ENCODE measurements at regions not wholly inside any gene's neighbourhood (a gene's known extent, or its start where the extent isn't known, plus 50 kb on each side); places are given as distances from the start of the nearest gene placed in this dataset.

DNA sequence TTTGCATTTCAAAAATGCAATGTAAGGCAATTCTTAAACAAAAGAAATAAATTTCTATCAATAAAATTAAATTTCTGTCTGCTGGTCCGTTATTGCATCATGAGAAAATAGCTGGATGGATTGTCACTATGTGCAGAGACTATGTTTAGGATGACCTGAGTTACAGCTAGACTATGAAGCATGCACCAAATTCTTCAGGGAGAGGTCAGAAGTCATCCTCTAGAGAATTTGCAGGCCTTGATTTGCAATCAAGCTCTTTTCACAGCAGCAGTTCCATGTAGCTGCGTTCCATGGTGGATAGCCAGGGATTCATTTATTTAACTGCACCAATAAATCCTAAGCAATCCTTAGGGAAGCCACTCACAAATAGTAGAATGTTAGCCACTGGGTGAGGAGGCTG lies 253.7 kb downstream of the MSRB3 start:
- Histone ChIP-seq H3K9me3 (ENCODE audit: control insufficient read depth, low read length) (peaks cover 12% of the 10 kb centered on the region), H3K36me3 (ENCODE audit: control insufficient read depth, insufficient read depth, low read length) (no peaks in the 10 kb centered on the region), H3K27ac (ENCODE audit: low read depth, low read length, severe bottlenecking) (peak overlapping the region; percentile 83), H3K4me1 (ENCODE audit: control insufficient read depth, insufficient read depth, low read length, poor library complexity, severe bottlenecking) (peaks cover 38% of the 10 kb centered on the region), H3K4me3 (ENCODE audit: extremely low read depth, insufficient read depth, low read length, poor library complexity, severe bottlenecking) (no peak overlapping the region)
- 70% methylated on average over 2 of the region's 2 CpGs; no CpG with 5 or more reads in 1 of the 2 experiments for WGBS, 2 experiments (ENCODE audit: insufficient coverage in 2 of 2)

DNA sequence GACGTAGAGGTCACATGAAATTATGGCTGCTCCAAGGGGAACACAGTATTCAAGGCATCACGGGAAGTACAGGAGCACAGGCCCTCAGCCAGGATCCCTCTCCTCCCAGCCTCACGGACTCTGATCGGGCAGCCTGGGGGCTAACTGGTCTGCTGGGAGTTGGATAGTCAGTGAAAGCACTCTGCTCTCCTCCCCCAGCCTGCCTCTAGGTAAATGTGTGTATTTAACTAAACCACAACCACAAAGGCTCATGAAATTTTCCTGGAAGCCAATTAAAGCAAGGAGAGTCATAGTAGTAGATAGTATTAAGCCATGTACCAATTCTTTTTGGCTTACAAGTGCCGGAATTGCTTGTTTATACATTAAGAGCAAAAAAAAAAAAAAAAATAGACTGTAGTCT lies 254.3 kb downstream of the MSRB3 start:
- peaks cover 8% of the 10 kb centered on the region for H3K9me3 ChIP-seq (ENCODE audit: control insufficient read depth, low read length)
- H3K4me1 ChIP-seq (ENCODE audit: control insufficient read depth, insufficient read depth, low read length, poor library complexity, severe bottlenecking) = peaks cover 42% of the 10 kb centered on the region
- WGBS, 2 experiments (ENCODE audit: insufficient coverage in 2 of 2) = 80% methylated on average over 1 of the region's 5 CpGs; no CpG with 5 or more reads in 1 of the 2 experiments
- H3K36me3 ChIP-seq (ENCODE audit: control insufficient read depth, insufficient read depth, low read length) = no peaks in the 10 kb centered on the region
- peak overlapping the region; percentile 83 for H3K27ac ChIP-seq (ENCODE audit: low read depth, low read length, severe bottlenecking)
- no peak overlapping the region for H3K4me3 ChIP-seq (ENCODE audit: extremely low read depth, insufficient read depth, low read length, poor library complexity, severe bottlenecking)

DNA sequence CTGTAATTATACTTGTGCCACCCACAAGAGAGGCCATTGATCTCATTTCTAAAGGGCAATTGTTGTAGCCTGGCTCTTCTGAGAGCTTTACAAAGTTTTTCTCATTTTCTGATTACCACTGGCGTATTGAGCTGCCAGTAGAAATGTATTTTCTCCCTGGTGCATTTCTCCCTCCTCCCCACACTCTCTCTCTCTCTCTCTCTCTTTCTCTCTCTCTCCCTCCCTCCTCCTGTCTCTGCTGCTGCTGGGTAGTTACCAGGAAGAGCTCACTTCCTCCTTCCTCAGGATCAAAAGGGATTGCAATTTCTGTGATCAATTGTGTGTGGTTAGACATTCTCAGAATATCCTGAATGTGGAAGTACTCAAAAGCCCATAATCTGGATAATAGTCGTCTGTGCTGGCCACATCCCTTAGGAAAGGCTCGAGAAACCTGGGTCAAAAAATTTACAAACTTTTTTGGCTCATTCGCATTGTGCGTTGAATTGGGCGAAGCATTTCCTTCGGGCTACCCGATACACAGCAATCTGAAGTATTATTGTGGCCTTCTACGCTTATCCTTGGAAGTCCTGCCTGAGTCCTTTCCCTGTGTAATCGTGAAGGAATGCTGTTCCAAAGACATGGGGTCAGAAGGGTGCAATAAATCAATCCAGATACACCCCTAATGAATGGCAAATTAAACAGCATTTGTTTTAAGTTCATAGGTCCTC lies 254.8 kb downstream of the MSRB3 start:
- Histone ChIP-seq H3K9me3 (ENCODE audit: control insufficient read depth, low read length) (peaks cover 8% of the 10 kb centered on the region), H3K36me3 (ENCODE audit: control insufficient read depth, insufficient read depth, low read length) (no peaks in the 10 kb centered on the region), H3K27ac (ENCODE audit: low read depth, low read length, severe bottlenecking) (peak overlapping the region; percentile 83), H3K4me1 (ENCODE audit: control insufficient read depth, insufficient read depth, low read length, poor library complexity, severe bottlenecking) (peaks cover 46% of the 10 kb centered on the region), H3K4me3 (ENCODE audit: extremely low read depth, insufficient read depth, low read length, poor library complexity, severe bottlenecking) (no peak overlapping the region)
- 91 to 95% methylated on average over 9 of the region's 10 CpGs for WGBS, 2 experiments (ENCODE audit: insufficient coverage in 2 of 2)

DNA sequence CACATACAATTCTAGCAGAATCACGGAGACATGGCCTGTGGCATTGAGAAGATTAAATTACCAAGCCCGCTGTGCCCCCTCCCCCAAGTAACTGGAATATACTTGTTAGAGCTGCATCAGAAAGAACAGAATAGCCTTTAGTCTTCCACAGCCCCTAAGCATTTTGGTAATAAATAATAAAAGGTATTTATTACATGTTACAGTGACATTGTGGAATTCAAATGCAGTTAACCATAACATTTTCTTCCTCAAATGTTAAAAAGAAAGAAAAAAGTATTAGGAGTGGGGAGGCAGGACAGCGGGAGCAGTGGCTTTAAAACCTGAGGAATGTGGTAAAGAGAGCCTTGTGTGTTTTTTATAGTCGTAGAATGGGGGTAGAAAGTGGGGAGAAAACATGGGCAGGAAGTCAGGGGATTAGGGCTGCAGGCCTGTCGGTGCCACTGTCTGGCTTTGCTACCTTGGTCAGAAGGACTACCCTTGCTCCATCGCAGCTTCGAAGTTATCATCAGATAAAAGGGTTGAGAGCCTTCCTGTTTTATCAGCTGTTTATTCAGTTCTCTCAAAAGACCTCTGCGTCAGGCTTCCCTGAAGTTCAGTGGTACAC lies 255.9 kb downstream of the MSRB3 start:
- Histone ChIP-seq H3K27ac (ENCODE audit: low read depth, low read length, severe bottlenecking) (peak overlapping the region; percentile 83), H3K4me1 (ENCODE audit: control insufficient read depth, insufficient read depth, low read length, poor library complexity, severe bottlenecking) (peaks cover 46% of the 10 kb centered on the region), H3K36me3 (ENCODE audit: control insufficient read depth, insufficient read depth, low read length) (no peaks in the 10 kb centered on the region), H3K4me3 (ENCODE audit: extremely low read depth, insufficient read depth, low read length, poor library complexity, severe bottlenecking) (no peak overlapping the region), H3K9me3 (ENCODE audit: control insufficient read depth, low read length) (peaks cover 10% of the 10 kb centered on the region)
- WGBS, 2 experiments (ENCODE audit: insufficient coverage in 2 of 2) = 55 to 68% methylated on average over 3 to 6 of the region's 8 CpGs

DNA sequence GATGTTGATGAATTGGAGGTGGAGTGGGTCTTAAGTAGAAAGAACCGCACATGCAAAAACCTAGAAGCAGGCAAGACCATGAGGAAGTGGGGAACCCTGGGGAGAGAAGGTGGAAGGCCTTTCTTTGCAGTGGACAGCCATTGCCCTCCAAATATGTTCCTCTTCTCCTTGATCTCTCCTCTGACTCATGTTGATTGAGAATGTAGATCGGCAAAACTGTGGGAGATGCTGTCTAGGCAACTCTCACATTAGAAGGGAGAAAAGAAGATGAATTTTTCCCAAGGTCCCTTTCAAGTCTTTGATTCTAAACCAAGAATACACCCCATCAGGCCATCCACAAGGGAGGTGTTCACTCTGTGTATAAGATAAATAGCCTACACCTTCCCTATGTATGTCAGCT lies 257.5 kb downstream of the MSRB3 start:
- H3K9me3 ChIP-seq (ENCODE audit: control insufficient read depth, low read length) = peaks cover 20% of the 10 kb centered on the region
- H3K4me1 ChIP-seq (ENCODE audit: control insufficient read depth, insufficient read depth, low read length, poor library complexity, severe bottlenecking) = peaks cover 39% of the 10 kb centered on the region
- H3K27ac ChIP-seq (ENCODE audit: low read depth, low read length, severe bottlenecking) = peak overlapping the region; percentile 64
- WGBS, 2 experiments (ENCODE audit: insufficient coverage in 2 of 2) = 100% methylated on average over 1 to 2 of the region's 2 CpGs
- H3K36me3 ChIP-seq (ENCODE audit: control insufficient read depth, insufficient read depth, low read length) = no peaks in the 10 kb centered on the region
- H3K4me3 ChIP-seq (ENCODE audit: extremely low read depth, insufficient read depth, low read length, poor library complexity, severe bottlenecking) = no peak overlapping the region

DNA sequence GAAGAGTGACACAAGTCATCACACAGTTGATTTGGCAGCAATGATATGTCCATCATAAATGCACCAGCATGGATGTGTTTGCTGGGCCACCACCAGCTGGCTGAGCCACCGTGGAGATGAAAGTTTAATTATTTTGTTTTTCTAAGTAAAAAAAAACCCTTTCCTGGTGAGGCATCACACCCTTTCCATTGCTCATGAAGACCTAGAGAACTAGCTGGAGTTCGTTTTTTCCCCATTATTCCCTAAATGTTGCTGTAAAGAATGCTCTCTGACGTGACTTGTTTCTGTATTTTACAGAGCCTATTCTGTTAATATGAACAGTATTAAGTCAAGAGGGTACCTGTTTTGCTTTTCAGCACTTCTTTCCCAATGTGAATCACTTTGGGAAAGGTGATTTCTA lies 257.9 kb downstream of the MSRB3 start:
- Histone ChIP-seq H3K27ac (ENCODE audit: low read depth, low read length, severe bottlenecking) (peak overlapping the region; percentile 64), H3K9me3 (ENCODE audit: control insufficient read depth, low read length) (peaks cover 24% of the 10 kb centered on the region), H3K4me3 (ENCODE audit: extremely low read depth, insufficient read depth, low read length, poor library complexity, severe bottlenecking) (no peak overlapping the region), H3K4me1 (ENCODE audit: control insufficient read depth, insufficient read depth, low read length, poor library complexity, severe bottlenecking) (peaks cover 39% of the 10 kb centered on the region), H3K36me3 (ENCODE audit: control insufficient read depth, insufficient read depth, low read length) (no peaks in the 10 kb centered on the region)
- WGBS, 2 experiments (ENCODE audit: insufficient coverage in 2 of 2) = no CpG with 5 or more reads among the region's 3 CpGs

DNA sequence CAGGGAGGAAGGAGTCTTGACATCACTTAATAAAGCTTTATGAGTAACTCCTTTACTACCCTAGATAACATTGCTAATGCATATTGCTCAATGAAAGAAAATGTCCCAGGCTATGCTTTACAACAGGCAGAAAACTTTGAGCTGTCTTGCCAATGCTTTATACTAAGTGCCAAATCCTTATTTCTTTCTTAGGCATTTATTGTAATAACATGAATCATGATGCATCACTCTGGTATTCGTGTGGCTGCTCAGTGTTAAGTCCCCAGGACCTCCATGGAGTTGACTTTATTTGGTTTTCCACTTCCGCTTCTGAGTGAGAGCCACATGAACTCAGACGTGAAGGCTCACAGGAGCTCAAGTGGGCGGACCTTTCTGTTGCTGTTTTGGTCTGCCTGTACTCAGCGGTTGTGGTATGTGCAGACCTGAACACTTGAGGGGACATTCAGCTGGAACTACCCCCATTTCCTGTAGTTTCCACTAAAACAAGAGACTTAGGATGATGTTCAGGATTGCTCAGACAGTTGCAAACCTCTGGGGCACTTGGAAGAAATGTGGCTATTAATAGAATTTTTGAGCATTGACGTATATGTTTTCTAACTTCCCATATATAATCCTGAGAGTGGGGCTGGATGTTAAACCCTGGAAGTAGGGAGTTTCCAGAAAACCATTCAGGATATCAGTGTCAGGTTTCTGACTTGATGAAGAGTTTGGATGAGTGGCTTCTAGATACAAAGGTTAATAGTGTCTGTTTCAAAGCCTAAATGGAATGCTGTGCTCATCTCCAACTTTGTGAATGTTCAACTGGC lies 258.6 kb downstream of the MSRB3 start:
- WGBS, 2 experiments (ENCODE audit: insufficient coverage in 2 of 2) = 49 to 52% methylated on average over 2 to 4 of the region's 6 CpGs
- Histone ChIP-seq H3K4me1 (ENCODE audit: control insufficient read depth, insufficient read depth, low read length, poor library complexity, severe bottlenecking) (peaks cover 35% of the 10 kb centered on the region), H3K36me3 (ENCODE audit: control insufficient read depth, insufficient read depth, low read length) (no peaks in the 10 kb centered on the region), H3K9me3 (ENCODE audit: control insufficient read depth, low read length) (peaks cover 26% of the 10 kb centered on the region), H3K4me3 (ENCODE audit: extremely low read depth, insufficient read depth, low read length, poor library complexity, severe bottlenecking) (no peak overlapping the region), H3K27ac (ENCODE audit: low read depth, low read length, severe bottlenecking) (peak overlapping the region; percentile 64)

DNA sequence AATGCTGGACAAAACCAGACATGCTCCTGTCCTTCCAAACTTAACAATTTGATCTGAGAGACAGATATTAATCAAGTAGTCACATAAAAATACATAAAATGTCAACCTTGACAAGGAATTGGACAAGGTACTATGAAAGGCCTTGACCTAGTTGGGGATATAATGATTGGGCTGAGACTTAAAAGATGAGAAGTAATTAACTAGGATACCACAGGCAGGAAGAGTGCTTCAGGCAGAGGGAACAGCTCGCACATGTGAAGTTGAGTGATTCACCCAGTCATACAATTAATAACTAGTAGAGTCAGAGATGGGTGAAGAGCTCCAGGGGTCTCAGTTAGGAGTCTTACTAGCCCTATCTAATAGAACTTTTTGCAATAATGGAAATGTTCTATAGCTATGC lies 259.5 kb downstream of the MSRB3 start:
- WGBS, 2 experiments (ENCODE audit: insufficient coverage in 2 of 2) = no CpG with 5 or more reads among the region's 1 CpG
- H3K4me1 ChIP-seq (ENCODE audit: control insufficient read depth, insufficient read depth, low read length, poor library complexity, severe bottlenecking) = peaks cover 26% of the 10 kb centered on the region
- peak overlapping the region; percentile 64 for H3K27ac ChIP-seq (ENCODE audit: low read depth, low read length, severe bottlenecking)
- no peaks in the 10 kb centered on the region for H3K36me3 ChIP-seq (ENCODE audit: control insufficient read depth, insufficient read depth, low read length)
- H3K9me3 ChIP-seq (ENCODE audit: control insufficient read depth, low read length) = peaks cover 26% of the 10 kb centered on the region
- no peak overlapping the region for H3K4me3 ChIP-seq (ENCODE audit: extremely low read depth, insufficient read depth, low read length, poor library complexity, severe bottlenecking)

DNA sequence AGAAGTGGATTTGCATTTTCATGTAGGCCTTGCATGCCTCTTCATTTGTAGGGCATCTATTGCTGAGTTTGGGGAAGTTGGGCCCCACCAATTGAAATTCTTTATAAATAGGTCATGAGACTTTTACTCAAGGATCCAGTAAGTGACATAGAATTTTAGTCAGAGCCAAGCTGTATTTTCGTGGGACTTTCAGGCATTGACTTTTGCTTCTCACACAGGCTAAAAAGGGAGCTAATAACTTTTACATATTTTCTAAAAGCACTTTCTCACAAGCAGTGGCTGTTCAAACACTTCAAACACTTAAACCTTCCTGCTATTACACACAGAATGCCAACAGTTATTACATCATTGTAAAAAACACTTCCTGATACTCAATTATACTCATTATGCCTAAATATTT lies 260.5 kb downstream of the MSRB3 start:
- peaks cover 19% of the 10 kb centered on the region for H3K4me1 ChIP-seq (ENCODE audit: control insufficient read depth, insufficient read depth, low read length, poor library complexity, severe bottlenecking)
- WGBS, 2 experiments (ENCODE audit: insufficient coverage in 2 of 2) = 78 to 100% methylated on average over 1 of the region's 1 CpG
- no peak overlapping the region for H3K27ac ChIP-seq (ENCODE audit: low read depth, low read length, severe bottlenecking)

DNA sequence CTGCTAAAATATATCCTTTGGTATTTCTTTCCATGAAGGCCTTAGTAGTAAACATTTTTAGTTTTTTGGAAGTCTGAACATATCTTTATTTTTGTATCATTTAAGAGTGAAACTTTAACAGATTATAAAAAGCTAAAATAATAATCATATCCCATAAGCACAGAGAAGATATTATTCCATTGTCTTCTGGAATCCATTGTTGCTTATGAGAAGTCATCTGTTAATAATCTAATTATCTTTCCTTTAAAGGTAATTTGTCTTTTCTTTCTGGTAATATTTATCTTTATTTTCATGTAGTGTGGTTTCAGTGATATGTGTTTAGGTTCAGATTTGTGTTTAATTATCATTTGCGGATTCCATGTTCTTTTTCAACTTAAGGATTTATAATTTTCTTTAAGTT lies 261.7 kb downstream of the MSRB3 start:
- H3K4me3 ChIP-seq (ENCODE audit: extremely low read depth, insufficient read depth, low read length, poor library complexity, severe bottlenecking) = no peak overlapping the region
- no peaks in the 10 kb centered on the region for H3K36me3 ChIP-seq (ENCODE audit: control insufficient read depth, insufficient read depth, low read length)
- WGBS, 2 experiments (ENCODE audit: insufficient coverage in 2 of 2) = no CpG with 5 or more reads among the region's 1 CpG

More for the DNA sequence above, 260.5 kb downstream of the MSRB3 start:
- no peak overlapping the region for H3K4me3 ChIP-seq (ENCODE audit: extremely low read depth, insufficient read depth, low read length, poor library complexity, severe bottlenecking)
- H3K36me3 ChIP-seq (ENCODE audit: control insufficient read depth, insufficient read depth, low read length) = no peaks in the 10 kb centered on the region
- H3K9me3 ChIP-seq (ENCODE audit: control insufficient read depth, low read length) = peaks cover 26% of the 10 kb centered on the region

More for the DNA sequence above, 261.7 kb downstream of the MSRB3 start:
- peaks cover 14% of the 10 kb centered on the region for H3K4me1 ChIP-seq (ENCODE audit: control insufficient read depth, insufficient read depth, low read length, poor library complexity, severe bottlenecking)
- no peak overlapping the region for H3K27ac ChIP-seq (ENCODE audit: low read depth, low read length, severe bottlenecking)
- H3K9me3 ChIP-seq (ENCODE audit: control insufficient read depth, low read length) = peaks cover 26% of the 10 kb centered on the region
